Liver (tissue), 3 donors: ENCODE measurements at regions not wholly inside any gene's neighbourhood (a gene's known extent, or its start where the extent isn't known, plus 50 kb on each side); places are given as distances from the start of the nearest gene placed in this dataset.

Experiments used
- EGR1 ChIP-seq, 2 donors: IDR thresholded peaks; 2 replicates each; pipeline ENCODE4 v1.6.1; 2016 to 2018; ENCODE audit warnings: antibody characterized with exemption in 2 of 2, low read depth in 2 of 2
- FOXA1 ChIP-seq: IDR thresholded peaks from 2 replicates; pipeline ENCODE4 v1.6.1; 2016; ENCODE audit warnings: antibody characterized with exemption
- FOXA2 ChIP-seq: IDR thresholded peaks from 2 replicates; pipeline ENCODE4 v1.6.1; 2016; ENCODE audit warnings: antibody characterized with exemption
- GABPA ChIP-seq, 2 donors: IDR thresholded peaks in 1 of 2; conservative IDR thresholded peaks in 1 of 2; 2 replicates each; pipeline ENCODE4 v1.6.1; 2016; ENCODE audit warnings: antibody characterized with exemption in 2 of 2, mild to moderate bottlenecking in 1 of 2, moderate library complexity in 1 of 2
- JUND ChIP-seq, 2 donors: IDR thresholded peaks; 2 replicates each; pipeline ENCODE4 v1.6.1; 2016; ENCODE audit warnings: antibody characterized with exemption in 2 of 2
- RAD21 ChIP-seq, 2 donors: IDR thresholded peaks; 2 replicates each; pipeline ENCODE4 v1.6.1; 2016; ENCODE audit warnings: antibody characterized with exemption in 2 of 2, mild to moderate bottlenecking in 2 of 2
- TAF1 ChIP-seq: conservative IDR thresholded peaks from 2 replicates; pipeline ENCODE4 v1.6.1; 2016; ENCODE audit warnings: antibody characterized with exemption, mild to moderate bottlenecking
- YY1 ChIP-seq: IDR thresholded peaks from 2 replicates; pipeline ENCODE4 v1.6.1; 2016; ENCODE audit warnings: antibody characterized with exemption, mild to moderate bottlenecking
- TF ChIP-seq, protein P1 (sequence below): fragments of 150-350 bp; IDR thresholded peaks from 2 replicates; pipeline ENCODE4 v1.5.1; 2017; ENCODE audit warnings: improper control_type of control experiment, low read depth, low read length; ENCODE audit not compliant: missing input control
- TF ChIP-seq, protein P2 (sequence below): IDR thresholded peaks from 2 replicates; pipeline ENCODE4 v1.6.1; 2016; ENCODE audit warnings: antibody characterized with exemption
- TF ChIP-seq, protein P3 (sequence below): IDR thresholded peaks from 2 replicates; pipeline ENCODE4 v1.6.1; 2016; ENCODE audit warnings: antibody characterized with exemption
- TF ChIP-seq, protein P4 (sequence below): IDR thresholded peaks from 2 replicates; pipeline ENCODE4 v1.6.1; 2016; ENCODE audit warnings: antibody characterized with exemption, mild to moderate bottlenecking
- donor health status: healthy.
- donor health status: healthy.

DNA sequence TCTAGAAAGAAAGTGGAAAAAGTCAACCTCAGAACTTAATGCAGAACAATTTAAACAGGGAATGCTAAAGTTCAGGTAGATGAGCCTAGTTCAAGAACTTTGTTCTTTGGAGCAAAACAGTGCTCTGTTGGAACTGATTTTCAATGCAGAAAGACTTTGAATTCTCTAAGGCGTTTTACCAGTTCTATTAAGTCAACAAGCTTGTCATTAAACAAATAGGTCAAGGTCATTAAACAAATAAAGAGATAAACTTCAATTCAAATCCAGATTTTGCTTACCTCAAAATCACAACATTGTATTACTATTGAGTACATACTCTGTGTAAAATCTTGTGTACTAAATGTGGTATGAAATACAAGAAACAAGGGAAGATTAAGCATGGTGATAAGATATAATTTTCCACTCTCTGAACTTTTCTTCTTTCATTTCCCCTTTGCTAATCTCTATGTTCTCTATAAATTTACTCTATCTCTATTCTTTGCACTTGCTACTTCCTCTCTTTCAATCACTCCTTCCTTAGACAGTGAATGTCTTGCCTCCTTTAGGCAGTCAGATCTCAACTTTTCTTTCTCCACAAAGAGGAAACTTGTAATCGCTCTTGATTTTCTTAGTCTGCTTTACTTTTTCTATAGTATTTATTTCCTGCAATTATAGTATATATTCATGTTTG is 160.8 kb upstream of the KHDRBS2 start:
- TF ChIP-seq, protein P1, sequence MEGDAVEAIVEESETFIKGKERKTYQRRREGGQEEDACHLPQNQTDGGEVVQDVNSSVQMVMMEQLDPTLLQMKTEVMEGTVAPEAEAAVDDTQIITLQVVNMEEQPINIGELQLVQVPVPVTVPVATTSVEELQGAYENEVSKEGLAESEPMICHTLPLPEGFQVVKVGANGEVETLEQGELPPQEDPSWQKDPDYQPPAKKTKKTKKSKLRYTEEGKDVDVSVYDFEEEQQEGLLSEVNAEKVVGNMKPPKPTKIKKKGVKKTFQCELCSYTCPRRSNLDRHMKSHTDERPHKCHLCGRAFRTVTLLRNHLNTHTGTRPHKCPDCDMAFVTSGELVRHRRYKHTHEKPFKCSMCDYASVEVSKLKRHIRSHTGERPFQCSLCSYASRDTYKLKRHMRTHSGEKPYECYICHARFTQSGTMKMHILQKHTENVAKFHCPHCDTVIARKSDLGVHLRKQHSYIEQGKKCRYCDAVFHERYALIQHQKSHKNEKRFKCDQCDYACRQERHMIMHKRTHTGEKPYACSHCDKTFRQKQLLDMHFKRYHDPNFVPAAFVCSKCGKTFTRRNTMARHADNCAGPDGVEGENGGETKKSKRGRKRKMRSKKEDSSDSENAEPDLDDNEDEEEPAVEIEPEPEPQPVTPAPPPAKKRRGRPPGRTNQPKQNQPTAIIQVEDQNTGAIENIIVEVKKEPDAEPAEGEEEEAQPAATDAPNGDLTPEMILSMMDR: no peak
- TF ChIP-seq EGR1 (IDR thresholded peaks at IDR 0.05; ENCODE audit: low read depth in 2 of 2): no peak
- TF ChIP-seq, protein P2, sequence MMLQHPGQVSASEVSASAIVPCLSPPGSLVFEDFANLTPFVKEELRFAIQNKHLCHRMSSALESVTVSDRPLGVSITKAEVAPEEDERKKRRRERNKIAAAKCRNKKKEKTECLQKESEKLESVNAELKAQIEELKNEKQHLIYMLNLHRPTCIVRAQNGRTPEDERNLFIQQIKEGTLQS: no peak
- TF ChIP-seq GABPA (IDR thresholded peaks at IDR 0.05 in 1 of 2, conservative IDR thresholded peaks at IDR 0.05 in 1 of 2): no peak
- no peak for TF ChIP-seq RAD21 (IDR thresholded peaks at IDR 0.05)
- TF ChIP-seq YY1: no peak
- TF ChIP-seq FOXA2: no peak
- TF ChIP-seq, protein P3, sequence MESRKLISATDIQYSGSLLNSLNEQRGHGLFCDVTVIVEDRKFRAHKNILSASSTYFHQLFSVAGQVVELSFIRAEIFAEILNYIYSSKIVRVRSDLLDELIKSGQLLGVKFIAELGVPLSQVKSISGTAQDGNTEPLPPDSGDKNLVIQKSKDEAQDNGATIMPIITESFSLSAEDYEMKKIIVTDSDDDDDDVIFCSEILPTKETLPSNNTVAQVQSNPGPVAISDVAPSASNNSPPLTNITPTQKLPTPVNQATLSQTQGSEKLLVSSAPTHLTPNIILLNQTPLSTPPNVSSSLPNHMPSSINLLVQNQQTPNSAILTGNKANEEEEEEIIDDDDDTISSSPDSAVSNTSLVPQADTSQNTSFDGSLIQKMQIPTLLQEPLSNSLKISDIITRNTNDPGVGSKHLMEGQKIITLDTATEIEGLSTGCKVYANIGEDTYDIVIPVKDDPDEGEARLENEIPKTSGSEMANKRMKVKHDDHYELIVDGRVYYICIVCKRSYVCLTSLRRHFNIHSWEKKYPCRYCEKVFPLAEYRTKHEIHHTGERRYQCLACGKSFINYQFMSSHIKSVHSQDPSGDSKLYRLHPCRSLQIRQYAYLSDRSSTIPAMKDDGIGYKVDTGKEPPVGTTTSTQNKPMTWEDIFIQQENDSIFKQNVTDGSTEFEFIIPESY: no peak
- no peak for TF ChIP-seq FOXA1
- TF ChIP-seq JUND (IDR thresholded peaks at IDR 0.05): no peak
- TF ChIP-seq TAF1: no peak
- TF ChIP-seq, protein P4, sequence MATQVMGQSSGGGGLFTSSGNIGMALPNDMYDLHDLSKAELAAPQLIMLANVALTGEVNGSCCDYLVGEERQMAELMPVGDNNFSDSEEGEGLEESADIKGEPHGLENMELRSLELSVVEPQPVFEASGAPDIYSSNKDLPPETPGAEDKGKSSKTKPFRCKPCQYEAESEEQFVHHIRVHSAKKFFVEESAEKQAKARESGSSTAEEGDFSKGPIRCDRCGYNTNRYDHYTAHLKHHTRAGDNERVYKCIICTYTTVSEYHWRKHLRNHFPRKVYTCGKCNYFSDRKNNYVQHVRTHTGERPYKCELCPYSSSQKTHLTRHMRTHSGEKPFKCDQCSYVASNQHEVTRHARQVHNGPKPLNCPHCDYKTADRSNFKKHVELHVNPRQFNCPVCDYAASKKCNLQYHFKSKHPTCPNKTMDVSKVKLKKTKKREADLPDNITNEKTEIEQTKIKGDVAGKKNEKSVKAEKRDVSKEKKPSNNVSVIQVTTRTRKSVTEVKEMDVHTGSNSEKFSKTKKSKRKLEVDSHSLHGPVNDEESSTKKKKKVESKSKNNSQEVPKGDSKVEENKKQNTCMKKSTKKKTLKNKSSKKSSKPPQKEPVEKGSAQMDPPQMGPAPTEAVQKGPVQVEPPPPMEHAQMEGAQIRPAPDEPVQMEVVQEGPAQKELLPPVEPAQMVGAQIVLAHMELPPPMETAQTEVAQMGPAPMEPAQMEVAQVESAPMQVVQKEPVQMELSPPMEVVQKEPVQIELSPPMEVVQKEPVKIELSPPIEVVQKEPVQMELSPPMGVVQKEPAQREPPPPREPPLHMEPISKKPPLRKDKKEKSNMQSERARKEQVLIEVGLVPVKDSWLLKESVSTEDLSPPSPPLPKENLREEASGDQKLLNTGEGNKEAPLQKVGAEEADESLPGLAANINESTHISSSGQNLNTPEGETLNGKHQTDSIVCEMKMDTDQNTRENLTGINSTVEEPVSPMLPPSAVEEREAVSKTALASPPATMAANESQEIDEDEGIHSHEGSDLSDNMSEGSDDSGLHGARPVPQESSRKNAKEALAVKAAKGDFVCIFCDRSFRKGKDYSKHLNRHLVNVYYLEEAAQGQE: no peak
